NCI-H1092 treated with DMSO at 0.1 percent for 48 hours (cell line): ENCODE measurements at regions not wholly inside any gene's neighbourhood (a gene's known extent, or its start where the extent isn't known, plus 50 kb on each side); places are given as distances from the start of the nearest gene placed in this dataset.

Experiments used
- DNase-seq: peaks from one replicate; lab custom pipeline; 2025; lab: John Stamatoyannopoulos, UW

DNA sequence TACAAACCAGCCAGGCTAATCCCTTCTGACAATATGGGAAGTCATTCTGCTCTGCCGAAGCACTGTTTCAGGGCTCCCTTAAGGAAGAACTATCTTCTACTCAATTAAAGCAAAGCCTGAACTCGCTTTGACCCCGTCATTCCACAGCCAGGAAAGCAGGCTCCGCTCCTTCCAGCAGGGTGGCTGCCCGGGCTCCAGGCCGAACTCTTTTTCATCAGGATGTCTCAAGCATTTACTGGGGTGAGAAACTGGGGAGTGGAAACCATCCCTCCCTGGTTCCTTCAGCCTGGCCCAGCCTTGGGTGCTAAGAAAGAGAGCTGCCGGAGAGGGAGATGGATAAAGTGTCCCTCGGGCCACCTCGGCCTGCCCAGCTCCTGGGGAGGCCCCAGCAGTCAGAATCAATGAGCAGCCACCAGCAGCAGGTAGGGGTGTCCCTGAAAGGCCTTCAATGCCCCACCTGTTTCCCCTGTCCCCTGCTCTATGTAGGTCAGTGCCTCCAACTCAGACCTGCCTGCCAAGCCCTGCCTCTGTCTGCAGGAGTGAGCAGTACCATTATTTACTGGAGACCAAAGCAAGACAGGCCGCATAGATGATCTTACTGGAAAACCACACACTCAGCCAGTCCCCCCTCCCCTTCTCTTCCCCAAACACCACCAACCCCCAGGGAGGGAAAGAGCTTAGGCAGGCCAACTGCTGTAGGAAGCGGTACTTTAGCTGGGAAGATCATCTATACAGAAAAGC, 225.6 kb upstream of the TLE3 start:
- DNase-seq = peak; percentile 63

DNA sequence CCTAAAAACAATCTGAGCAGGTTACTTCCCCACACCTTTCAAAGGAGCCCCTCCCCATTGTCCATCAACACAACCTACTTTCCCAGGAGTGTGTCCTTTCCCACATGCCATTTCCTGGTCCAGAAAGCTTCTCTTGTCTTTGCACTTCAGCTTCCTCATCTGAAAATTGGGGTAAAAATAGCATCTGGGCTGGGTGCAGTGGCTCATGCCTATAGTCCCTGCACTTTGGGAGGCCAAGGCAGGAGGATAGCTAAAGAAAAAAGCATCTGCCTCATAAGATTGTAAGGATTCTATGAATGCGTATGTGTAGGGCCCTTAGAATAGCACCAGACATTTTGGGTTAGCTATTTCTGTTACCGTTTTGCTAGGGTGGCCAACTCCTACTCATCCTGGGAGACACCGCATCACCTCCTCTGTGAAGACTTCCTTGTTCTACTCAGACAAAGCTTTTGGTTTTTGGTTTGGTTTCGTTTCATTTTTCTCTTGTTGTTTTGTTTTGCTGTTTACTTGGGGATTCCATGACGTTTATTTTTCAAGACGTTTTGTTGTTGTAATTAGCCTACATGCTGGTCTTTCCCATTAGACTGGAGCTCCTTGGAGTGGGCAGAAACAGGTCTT, 224.4 kb upstream of the TLE3 start:
- no peak for DNase-seq

DNA sequence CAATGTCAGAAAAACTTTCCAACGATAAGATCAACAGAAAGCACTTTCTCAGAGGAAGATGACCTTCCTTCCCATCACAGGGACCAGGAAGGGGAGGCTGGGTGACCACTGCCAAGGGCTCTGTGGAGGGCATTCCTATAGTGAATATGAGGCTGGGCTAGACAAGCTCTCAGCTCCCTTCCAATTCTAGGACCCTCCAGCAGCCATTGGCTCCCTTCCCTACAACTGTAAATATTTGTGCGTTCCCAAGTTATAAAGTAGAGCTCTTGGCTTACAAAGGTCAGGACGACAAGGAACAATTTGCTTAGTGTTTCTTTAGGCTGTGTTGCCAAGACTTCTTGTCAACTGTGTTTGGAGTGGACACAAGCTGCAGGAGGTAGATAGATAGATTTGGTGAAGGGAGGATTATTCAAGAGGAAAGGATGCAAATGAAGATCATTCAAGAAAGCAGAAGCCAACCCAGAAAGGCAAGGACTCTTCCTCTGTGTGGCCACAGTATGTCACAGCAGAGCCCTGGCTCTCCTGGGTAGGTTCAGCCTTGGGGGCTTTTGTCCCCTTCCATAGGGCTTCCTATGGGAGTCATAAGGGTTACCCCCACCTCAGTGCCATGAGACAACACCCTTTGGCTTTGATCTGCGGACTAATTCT, 223.6 kb upstream of the TLE3 start:
- no peak for DNase-seq

DNA sequence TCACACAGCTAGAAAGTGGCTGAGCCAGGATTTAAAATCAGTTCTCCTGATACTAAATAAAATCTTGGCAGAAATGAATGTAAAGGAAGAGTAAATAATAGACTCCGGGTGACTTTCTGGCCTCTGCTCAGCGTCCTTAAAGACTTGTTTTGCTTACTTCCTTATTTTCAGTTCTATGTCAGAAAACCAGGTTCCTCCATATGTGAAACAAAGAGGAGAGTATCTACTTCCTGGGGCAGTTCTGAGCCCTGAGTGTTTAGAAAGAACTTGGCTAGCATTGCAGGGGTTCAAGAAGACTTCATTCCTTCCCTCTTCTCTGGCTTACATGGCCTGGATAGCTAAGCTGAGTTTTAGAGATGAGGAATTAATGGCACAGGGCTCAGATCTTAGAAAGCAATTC, 222.8 kb upstream of the TLE3 start:
- no peak for DNase-seq

DNA sequence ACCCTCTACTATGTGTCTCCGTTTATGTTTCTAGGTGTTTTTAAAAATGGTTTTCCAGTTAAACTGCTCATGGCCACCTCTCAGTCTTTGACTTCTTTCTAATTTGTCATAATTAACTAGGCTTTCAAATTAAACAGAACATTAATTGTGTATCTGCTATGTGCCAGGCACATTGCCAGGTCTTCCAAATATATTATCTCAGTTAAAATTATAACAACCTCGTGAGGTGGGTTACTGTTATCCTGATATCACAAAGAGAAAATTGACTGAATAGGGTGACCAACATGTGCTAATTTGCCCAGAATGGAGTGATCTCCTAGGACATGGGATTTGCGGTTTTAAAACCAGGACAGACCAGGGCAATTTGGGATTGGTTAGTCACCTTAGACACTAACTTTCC, 222.4 kb upstream of the TLE3 start:
- DNase-seq = no peak

GRCh38 chr15:70319466-70319865, 221.7 kb upstream of the TLE3 start:
- no peak for DNase-seq

- no peak for DNase-seq
Observed at GRCh38 chr15:70318594-70319465, 221.1 kb upstream of the TLE3 start.

DNA sequence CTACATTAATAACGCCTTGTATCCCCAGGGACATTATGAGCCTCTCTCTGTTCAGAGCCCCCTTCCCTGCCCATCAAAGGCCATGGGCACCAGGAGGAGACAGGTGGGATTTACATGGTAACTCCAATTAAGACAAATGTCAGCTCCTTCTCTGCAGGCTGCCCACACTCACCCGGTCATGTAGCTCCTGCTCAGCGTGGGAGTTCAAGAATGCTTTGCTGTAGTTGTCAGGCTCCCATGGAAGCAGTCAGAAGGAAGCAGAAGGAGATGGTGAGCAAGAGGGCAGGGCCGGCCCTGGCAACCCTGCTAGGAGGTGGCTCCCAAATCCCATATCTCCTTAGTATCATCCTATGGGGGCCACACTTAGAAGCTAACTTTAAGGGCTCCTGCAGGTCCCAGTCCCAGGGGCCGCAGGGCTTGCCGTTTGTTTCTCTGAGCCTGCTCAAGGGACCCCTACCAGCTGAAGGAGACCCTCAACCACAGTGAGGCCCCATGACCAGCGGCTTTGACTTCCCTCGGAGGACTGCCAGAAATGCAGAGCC, 218.4 kb upstream of the TLE3 start:
- no peak for DNase-seq

- DNase-seq = no peak
Observed at GRCh38 chr15:70315431-70315830, 217.7 kb upstream of the TLE3 start.

- no peak for DNase-seq
Observed at GRCh38 chr15:70314688-70315087, 217.0 kb upstream of the TLE3 start.

- no peak for DNase-seq
Observed at GRCh38 chr15:70314018-70314354, 216.3 kb upstream of the TLE3 start.

DNA sequence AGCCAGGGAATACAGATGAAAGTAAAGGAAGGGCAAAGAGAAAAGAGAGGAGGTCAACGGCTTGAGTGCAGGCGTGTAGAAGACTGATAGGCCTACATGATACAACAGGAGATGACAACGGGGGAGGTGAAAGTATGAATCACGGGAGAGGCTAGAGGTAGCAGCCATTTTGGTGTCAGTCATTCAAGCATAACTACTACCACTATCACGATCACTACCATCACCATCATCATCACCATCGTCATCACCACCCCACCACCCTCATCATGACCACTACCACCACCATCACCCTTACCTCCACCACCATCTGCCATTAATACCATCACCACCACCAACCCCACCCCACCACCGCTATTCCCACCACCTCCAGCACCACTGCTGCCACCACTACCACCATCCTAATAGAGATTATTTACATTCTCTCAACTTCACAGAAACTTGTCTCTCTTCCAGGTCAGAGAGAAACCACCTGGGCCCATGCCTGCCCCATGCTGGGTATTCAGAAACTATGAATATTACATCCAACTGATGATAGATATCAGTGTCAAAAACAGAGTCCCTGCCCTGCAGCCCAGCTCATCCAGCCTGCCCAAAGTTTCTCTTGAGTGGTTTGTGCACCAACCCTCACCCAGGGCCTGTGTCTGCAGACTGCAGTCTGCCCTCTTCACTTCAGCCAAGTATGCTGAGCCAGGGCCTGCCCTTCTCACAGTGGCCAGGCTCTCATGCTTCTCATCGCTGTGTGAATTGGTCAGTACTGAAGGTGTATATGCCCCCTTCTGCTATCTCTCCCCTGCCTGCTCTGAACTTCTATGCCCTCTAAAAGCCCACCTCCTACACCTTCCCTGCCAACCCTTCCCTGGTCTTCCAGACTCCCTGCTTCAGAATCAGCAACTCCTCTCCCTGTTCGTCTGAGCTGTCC, 215.6 kb upstream of the TLE3 start:
- DNase-seq = no peak

DNA sequence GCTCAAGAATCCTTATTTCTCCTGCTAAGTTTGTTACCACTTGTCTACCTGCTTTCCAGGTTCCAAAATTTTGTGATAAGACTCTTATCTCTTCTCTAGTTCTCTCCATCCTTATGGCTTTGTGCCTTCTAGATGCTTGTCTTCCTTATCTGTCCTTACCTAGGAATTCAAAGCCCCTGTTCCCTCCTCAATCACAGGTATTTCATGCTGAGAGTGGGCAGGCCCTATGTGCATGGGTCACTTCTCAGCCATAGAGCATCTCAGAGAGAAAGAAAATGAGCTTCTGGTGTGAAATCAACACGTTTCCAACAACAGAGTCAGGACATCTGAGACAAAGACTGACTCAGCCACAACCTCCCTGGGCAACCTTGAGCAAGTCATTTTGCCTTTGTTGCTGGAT, 214.1 kb upstream of the TLE3 start:
- no peak for DNase-seq

DNA sequence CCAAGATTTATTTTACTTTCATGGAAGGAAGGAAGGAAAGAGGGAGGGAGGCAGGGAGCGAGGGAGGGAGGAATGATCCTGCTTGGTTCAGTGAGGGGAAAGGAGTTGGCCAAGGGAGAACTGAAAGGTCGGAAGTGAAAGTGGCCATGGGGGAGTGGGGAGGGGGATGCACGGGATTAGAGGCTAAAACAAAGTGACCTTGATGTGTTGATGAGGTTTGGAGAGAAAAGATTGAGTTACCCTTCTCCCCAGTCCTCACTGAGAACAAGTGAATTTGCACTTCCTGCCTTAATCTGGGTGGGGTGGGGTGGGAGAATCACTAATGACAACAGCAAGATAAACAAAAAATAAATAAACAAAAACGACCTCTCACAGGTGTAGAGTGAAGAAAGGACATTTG, 212.0 kb upstream of the TLE3 start:
- DNase-seq = no peak

- no peak for DNase-seq
Observed at GRCh38 chr15:70308735-70309434, 211.2 kb upstream of the TLE3 start.

DNA sequence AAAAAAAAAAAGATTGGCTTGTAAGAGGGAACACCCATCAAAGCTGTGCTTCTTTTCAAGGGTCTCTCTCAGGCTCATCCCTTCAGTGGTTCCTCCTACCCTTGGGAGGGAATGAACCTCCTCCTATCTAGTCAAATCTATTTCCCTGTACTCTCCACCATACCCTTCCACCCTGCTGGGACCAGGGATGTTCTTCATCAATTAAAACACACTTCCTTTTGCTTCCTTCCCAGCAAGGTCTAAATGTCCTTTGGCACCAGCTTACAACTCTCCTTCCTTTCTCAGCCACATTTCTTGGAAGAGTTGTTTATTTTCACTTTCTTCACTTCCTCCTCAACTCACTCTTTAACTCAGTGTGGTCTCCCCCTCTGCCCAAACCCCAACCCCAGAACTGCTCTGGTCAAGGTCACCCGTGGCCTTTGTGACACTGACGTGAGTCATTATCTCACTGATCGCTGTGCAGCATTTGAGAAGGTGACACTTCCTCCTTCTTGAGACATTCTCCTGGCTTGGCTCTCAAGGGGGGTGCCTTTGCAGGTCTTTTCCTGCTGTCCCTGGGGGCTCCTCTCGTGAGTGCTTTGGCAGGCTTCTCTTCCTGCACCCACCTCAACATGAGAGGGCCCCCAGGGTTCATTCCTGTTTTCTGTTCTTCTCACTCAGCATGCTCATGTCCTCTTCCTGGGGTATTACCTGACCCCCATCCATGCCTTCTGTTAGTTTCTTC, 210.5 kb upstream of the TLE3 start:
- no peak for DNase-seq

- DNase-seq = no peak
Observed at GRCh38 chr15:70306582-70306981, 208.9 kb upstream of the TLE3 start.

GRCh38 chr15:70306081-70306480, 208.4 kb upstream of the TLE3 start:
- no peak for DNase-seq

- no peak for DNase-seq
Observed at GRCh38 chr15:70303981-70304380, 206.3 kb upstream of the TLE3 start.

GRCh38 chr15:70302360-70302759, 204.6 kb upstream of the TLE3 start:
- DNase-seq = no peak
